ENCODE measurements at regions not wholly inside any gene's neighbourhood (a gene's known extent, or its start where the extent isn't known, plus 50 kb on each side); places are given as distances from the start of the nearest gene placed in this dataset.

- no peak for TF ChIP-seq EZH2 (optimal IDR thresholded peaks at IDR 0.05; ENCODE audit: low read depth, low read length)
- no peak for TF ChIP-seq EZH2phosphoT487 (IDR thresholded peaks at IDR 0.05; ENCODE audit: low read length)
- no peak for TF ChIP-seq CTCF (IDR thresholded peaks at IDR 0.05; ENCODE audit: low read length)
- H3K9me2 ChIP-seq (replicated peaks; ENCODE audit: insufficient read depth, low read length) = no peaks in the 10 kb centered on the region
- no peak overlapping the region for H3K9ac ChIP-seq (ENCODE audit: low read length)
- no peaks in the 10 kb centered on the region for H3K9me3 ChIP-seq (replicated peaks; ENCODE audit: insufficient read depth, low read length)
- H4K20me1 ChIP-seq (ENCODE audit: insufficient read depth, low read length) = no peaks in the 10 kb centered on the region
- H3K36me3 ChIP-seq (replicated peaks; ENCODE audit: insufficient read depth, low read length) = no peaks in the 10 kb centered on the region
- H3F3A ChIP-seq (ENCODE audit: insufficient read depth, low read length) = no peaks in the 10 kb centered on the region
- DNase-seq = no peak
- no peak overlapping the region for H3K4me3 ChIP-seq (ENCODE audit: low read length)
- H3K4me1 ChIP-seq (ENCODE audit: low read length) = peaks cover 5% of the 10 kb centered on the region; the same call in 1 of the 2 replicates
- no peak overlapping the region for H3K27ac ChIP-seq (ENCODE audit: low read length)
- no peak overlapping the region for H2AFZ ChIP-seq (ENCODE audit: low read length)
- no peaks in the 10 kb centered on the region for H3K27me3 ChIP-seq (replicated peaks; ENCODE audit: insufficient read depth, low read length)
- H3K79me2 ChIP-seq (ENCODE audit: low read length) = no peaks in the 10 kb centered on the region
- no peak overlapping the region for H3K4me2 ChIP-seq (ENCODE audit: low read depth, low read length)
Observed at GRCh38 chr6:19525673-19526072, 311.5 kb upstream of the ID4 start.

- Histone ChIP-seq H3K4me2 (ENCODE audit: low read depth, low read length) (no peak overlapping the region), H2AFZ (ENCODE audit: low read length) (no peak overlapping the region), H3K27ac (ENCODE audit: low read length) (no peak overlapping the region), H4K20me1 (ENCODE audit: insufficient read depth, low read length) (no peaks in the 10 kb centered on the region), H3K79me2 (ENCODE audit: low read length) (no peaks in the 10 kb centered on the region), H3F3A (ENCODE audit: insufficient read depth, low read length) (no peaks in the 10 kb centered on the region), H3K36me3 (replicated peaks; ENCODE audit: insufficient read depth, low read length) (no peaks in the 10 kb centered on the region), H3K9ac (ENCODE audit: low read length) (no peak overlapping the region), H3K4me1 (ENCODE audit: low read length) (peaks cover 5% of the 10 kb centered on the region; the same call in 1 of the 2 replicates), H3K27me3 (replicated peaks; ENCODE audit: insufficient read depth, low read length) (no peaks in the 10 kb centered on the region), H3K9me3 (replicated peaks; ENCODE audit: insufficient read depth, low read length) (no peaks in the 10 kb centered on the region), H3K4me3 (ENCODE audit: low read length) (no peak overlapping the region), H3K9me2 (replicated peaks; ENCODE audit: insufficient read depth, low read length) (no peaks in the 10 kb centered on the region)
- peak; percentile 7 for DNase-seq
- no peak for TF ChIP-seq EZH2 (optimal IDR thresholded peaks at IDR 0.05; ENCODE audit: low read depth, low read length)
- no peak for TF ChIP-seq CTCF (IDR thresholded peaks at IDR 0.05; ENCODE audit: low read length)
- TF ChIP-seq EZH2phosphoT487 (IDR thresholded peaks at IDR 0.05; ENCODE audit: low read length) = no peak
Observed at GRCh38 chr6:19530188-19530587, 307.0 kb upstream of the ID4 start.

GRCh38 chr6:19535351-19535750 lies 301.8 kb upstream of the ID4 start:
- H3K79me2 ChIP-seq (ENCODE audit: low read length) = no peaks in the 10 kb centered on the region
- no peak overlapping the region for H3K9ac ChIP-seq (ENCODE audit: low read length)
- no peak overlapping the region for H3K4me2 ChIP-seq (ENCODE audit: low read depth, low read length)
- no peak for TF ChIP-seq CTCF (IDR thresholded peaks at IDR 0.05; ENCODE audit: low read length)
- TF ChIP-seq EZH2phosphoT487 (IDR thresholded peaks at IDR 0.05; ENCODE audit: low read length) = no peak
- no peak for TF ChIP-seq EZH2 (optimal IDR thresholded peaks at IDR 0.05; ENCODE audit: low read depth, low read length)
- no peak for DNase-seq
- H3K9me3 ChIP-seq (replicated peaks; ENCODE audit: insufficient read depth, low read length) = no peaks in the 10 kb centered on the region
- H2AFZ ChIP-seq (ENCODE audit: low read length) = no peak overlapping the region
- H3F3A ChIP-seq (ENCODE audit: insufficient read depth, low read length) = no peaks in the 10 kb centered on the region
- H3K4me3 ChIP-seq (ENCODE audit: low read length) = no peak overlapping the region
- H3K27ac ChIP-seq (ENCODE audit: low read length) = no peak overlapping the region
- no peaks in the 10 kb centered on the region for H4K20me1 ChIP-seq (ENCODE audit: insufficient read depth, low read length)
- no peaks in the 10 kb centered on the region for H3K36me3 ChIP-seq (replicated peaks; ENCODE audit: insufficient read depth, low read length)
- H3K4me1 ChIP-seq (ENCODE audit: low read length) = peaks cover 6% of the 10 kb centered on the region; the same call in 1 of the 2 replicates
- no peaks in the 10 kb centered on the region for H3K27me3 ChIP-seq (replicated peaks; ENCODE audit: insufficient read depth, low read length)
- H3K9me2 ChIP-seq (replicated peaks; ENCODE audit: insufficient read depth, low read length) = no peaks in the 10 kb centered on the region

Measured in MM.1S (cell line).